PC-9 (cell line): ENCODE measurements at regions not wholly inside any gene's neighbourhood (a gene's known extent, or its start where the extent isn't known, plus 50 kb on each side); places are given as distances from the start of the nearest gene placed in this dataset.

Experiments
- CTCF ChIP-seq: fragments of 200-600 bp; sonication (generic); conservative IDR thresholded peaks from 2 replicates; pipeline ENCODE4 v1.6.1; 2017; ENCODE audit warnings: mixed run types, antibody characterized with exemption, mild to moderate bottlenecking, moderate library complexity
- EZH2 ChIP-seq: fragments of 200-600 bp; sonication (generic); IDR thresholded peaks from 2 replicates; pipeline ENCODE4 v1.8.0; 2017; ENCODE audit warnings: antibody characterized with exemption, low read depth

GRCh38 chr6:12572896-12573827, 143.4 kb upstream of the PHACTR1 start:
- no peak for TF ChIP-seq CTCF
- TF ChIP-seq EZH2, result no peak
